ENCODE measurements at regions not wholly inside any gene's neighbourhood (a gene's known extent, or its start where the extent isn't known, plus 50 kb on each side); places are given as distances from the start of the nearest gene placed in this dataset.
A peak's percentile ranks its signal among the peaks of the same experiment; 100 is the strongest.

GRCh38 chr15:70509731-70510143, 253.6 kb downstream of the UACA start:
- H3K9me3 Mint-ChIP-seq, result peaks cover 8 to 30% of the 10 kb centered on the region in 2 donors
- H3K27ac Mint-ChIP-seq, result peak overlapping the region in 1 of 2 donors; percentile 36
- DNase-seq (ENCODE audit: low spot score in 2 of 2) (no peak), ATAC-seq (peak in 1 of 2 donors; percentile 4)
- peaks cover 27 to 43% of the 10 kb centered on the region in 2 donors for H3K36me3 Mint-ChIP-seq

- peak in 1 of 2 donors; percentile 36 for ATAC-seq
- H3K36me3 Mint-ChIP-seq, result peaks cover 27 to 43% of the 10 kb centered on the region in 2 donors
These were observed 254.1 kb downstream of the UACA start for GRCh38 chr15:70509282-70509662.

DNA sequence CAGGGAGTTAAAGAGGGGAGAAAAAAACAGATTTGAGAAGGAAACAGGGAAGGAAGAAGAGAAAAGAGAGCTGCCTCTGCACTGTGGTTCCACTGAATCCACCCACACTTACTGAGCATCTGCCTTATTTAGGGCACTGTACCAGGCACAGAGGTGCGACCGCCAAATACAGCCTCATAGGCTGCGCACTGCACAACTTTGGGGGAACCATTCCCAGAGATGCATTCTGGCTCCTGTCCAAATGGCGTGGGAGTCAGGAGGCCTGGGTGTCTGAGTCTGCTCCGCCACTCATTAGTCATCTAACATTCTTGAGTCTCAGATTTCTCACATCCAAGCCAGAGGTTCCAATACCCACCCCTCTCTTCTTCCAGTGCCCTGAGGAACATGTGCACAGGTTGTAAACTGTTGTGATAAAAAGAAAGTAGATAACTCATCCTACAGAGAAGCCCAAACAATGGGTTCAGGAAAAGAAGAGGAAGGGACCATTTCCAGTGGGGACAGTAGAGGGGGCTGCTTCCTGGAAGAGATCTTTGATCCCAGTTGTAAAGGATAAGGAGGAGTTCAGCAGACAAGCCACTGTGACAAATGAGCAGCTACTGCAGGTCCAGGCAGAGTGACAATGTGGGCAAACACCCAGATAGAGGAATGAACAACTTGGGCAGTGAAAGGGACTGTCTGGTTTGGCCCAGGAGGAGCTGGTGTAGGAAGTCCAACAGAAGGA, 254.6 kb downstream of the UACA start:
- DNase-seq (ENCODE audit: low spot score in 2 of 2) (peak in 1 of 2 donors; percentile 66), ATAC-seq (peak in 1 of 2 donors; percentile 55)
- peaks cover 8 to 30% of the 10 kb centered on the region in 2 donors for H3K9me3 Mint-ChIP-seq
- H3K36me3 Mint-ChIP-seq, result peaks cover 27 to 43% of the 10 kb centered on the region in 2 donors
- H3K27ac Mint-ChIP-seq, result peak overlapping the region; percentile 36 to 89

More at GRCh38 chr15:70509282-70509662, 254.1 kb downstream of the UACA start:
- Mint-ChIP-seq H3K9me3 (peaks cover 8 to 30% of the 10 kb centered on the region in 2 donors), H3K27ac (peak overlapping the region; percentile 36 to 89)
- no peak for DNase-seq (ENCODE audit: low spot score in 2 of 2)

GRCh38 chr15:70507772-70508371, 255.5 kb downstream of the UACA start:
- peak in 1 of 2 donors; percentile 23 for ATAC-seq
- H3K27ac Mint-ChIP-seq, result peak overlapping the region in 1 of 2 donors; percentile 98
- peaks cover 8 to 30% of the 10 kb centered on the region in 2 donors for H3K9me3 Mint-ChIP-seq
- DNase-seq (ENCODE audit: low spot score in 2 of 2), result no peak
- H3K36me3 Mint-ChIP-seq, result peaks cover 27 to 43% of the 10 kb centered on the region in 2 donors

- no peak for ATAC-seq
- no peak for DNase-seq (ENCODE audit: low spot score in 2 of 2)
- Mint-ChIP-seq H3K36me3 (peaks cover 15 to 33% of the 10 kb centered on the region in 2 donors), H3K27ac (no peak overlapping the region), H3K9me3 (peaks cover 8 to 20% of the 10 kb centered on the region in 2 donors)
These were observed 257.1 kb downstream of the UACA start for GRCh38 chr15:70505936-70506912.

GRCh38 chr15:70505411-70505919, 257.9 kb downstream of the UACA start:
- Mint-ChIP-seq H3K9me3 (peaks cover 6 to 14% of the 10 kb centered on the region in 2 donors), H3K27ac (peak overlapping the region; percentile 36 to 83), H3K36me3 (peaks cover 8 to 25% of the 10 kb centered on the region in 2 donors)
- ATAC-seq (peak; percentile 54 to 56), DNase-seq (ENCODE audit: low spot score in 2 of 2) (no peak)

- H3K9me3 Mint-ChIP-seq, result peaks cover 1 to 9% of the 10 kb centered on the region in 2 donors
- peak overlapping the region; percentile 36 to 83 for H3K27ac Mint-ChIP-seq
- peaks cover 3 to 21% of the 10 kb centered on the region in 2 donors for H3K36me3 Mint-ChIP-seq
- ATAC-seq, result no peak
- no peak for DNase-seq (ENCODE audit: low spot score in 2 of 2)
These were observed 258.4 kb downstream of the UACA start for GRCh38 chr15:70504988-70505387.

DNA sequence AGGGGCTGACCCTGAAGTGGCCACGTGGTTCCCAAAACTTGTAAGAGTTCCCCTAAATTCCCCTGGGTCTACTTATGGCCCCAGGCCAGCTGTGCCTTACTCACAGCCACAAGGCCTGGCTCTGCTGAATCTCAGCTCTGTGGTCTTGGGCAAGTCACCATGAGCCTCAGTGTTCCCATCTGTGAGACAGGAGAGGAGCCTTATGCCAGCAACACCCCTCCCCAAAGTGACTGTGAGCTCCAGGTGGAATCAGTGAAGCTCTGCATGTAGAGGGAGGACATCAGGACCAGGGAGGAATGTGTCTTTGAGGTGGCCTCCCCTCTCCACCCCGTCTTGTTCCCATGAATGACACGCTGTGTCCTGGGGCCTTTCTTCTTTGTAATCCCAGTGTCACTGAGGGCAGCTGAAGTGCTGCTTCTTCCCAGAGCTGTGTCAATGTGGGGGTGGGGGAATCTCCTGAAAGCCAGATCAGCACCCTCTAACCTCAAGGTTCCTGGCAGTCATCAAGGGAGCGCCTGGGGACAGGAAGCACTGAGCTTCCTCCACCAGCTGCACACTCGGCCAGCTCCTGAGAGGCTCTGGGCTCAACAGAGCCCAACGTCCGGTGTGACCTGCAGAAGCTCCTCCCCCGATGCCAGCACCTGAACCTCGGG, 258.9 kb downstream of the UACA start:
- DNase-seq (ENCODE audit: low spot score in 2 of 2) (peak in 1 of 2 donors; percentile 80), ATAC-seq (peak; percentile 27 to 74)
- H3K36me3 Mint-ChIP-seq, result peaks cover 0 to 15% of the 10 kb centered on the region in 2 donors
- peak overlapping the region; percentile 22 to 83 for H3K27ac Mint-ChIP-seq
- H3K9me3 Mint-ChIP-seq, result peaks cover 0 to 7% of the 10 kb centered on the region in 2 donors

- Mint-ChIP-seq H3K36me3 (peaks cover 0 to 12% of the 10 kb centered on the region in 2 donors), H3K9me3 (peaks cover 0 to 5% of the 10 kb centered on the region in 2 donors), H3K27ac (peak overlapping the region; percentile 23 to 83)
- ATAC-seq (no peak), DNase-seq (ENCODE audit: low spot score in 2 of 2) (no peak)
These were observed 259.5 kb downstream of the UACA start for GRCh38 chr15:70503798-70504298.

- peaks cover 0 to 4% of the 10 kb centered on the region in 2 donors for H3K9me3 Mint-ChIP-seq
- peaks cover 0 to 9% of the 10 kb centered on the region in 2 donors for H3K36me3 Mint-ChIP-seq
- peak overlapping the region; percentile 23 to 83 for H3K27ac Mint-ChIP-seq
- ATAC-seq (peak in 1 of 2 donors; percentile 54), DNase-seq (ENCODE audit: low spot score in 2 of 2) (no peak)
These were observed 260.1 kb downstream of the UACA start for GRCh38 chr15:70503073-70503745.

GRCh38 chr15:70502529-70502928, 260.8 kb downstream of the UACA start:
- H3K27ac Mint-ChIP-seq, result peak overlapping the region in 1 of 2 donors; percentile 83
- H3K36me3 Mint-ChIP-seq, result peaks cover 0 to 9% of the 10 kb centered on the region in 2 donors
- DNase-seq (ENCODE audit: low spot score in 2 of 2), result no peak
- ATAC-seq, result no peak
- peaks cover 0 to 4% of the 10 kb centered on the region in 2 donors for H3K9me3 Mint-ChIP-seq

- peaks cover 0 to 3% of the 10 kb centered on the region in 2 donors for H3K36me3 Mint-ChIP-seq
- no peak overlapping the region for H3K27ac Mint-ChIP-seq
- no peak for DNase-seq (ENCODE audit: low spot score in 2 of 2)
- ATAC-seq, result no peak
- peaks cover 0 to 1% of the 10 kb centered on the region in 2 donors for H3K9me3 Mint-ChIP-seq
These were observed 261.5 kb downstream of the UACA start for GRCh38 chr15:70501849-70502248.

DNA sequence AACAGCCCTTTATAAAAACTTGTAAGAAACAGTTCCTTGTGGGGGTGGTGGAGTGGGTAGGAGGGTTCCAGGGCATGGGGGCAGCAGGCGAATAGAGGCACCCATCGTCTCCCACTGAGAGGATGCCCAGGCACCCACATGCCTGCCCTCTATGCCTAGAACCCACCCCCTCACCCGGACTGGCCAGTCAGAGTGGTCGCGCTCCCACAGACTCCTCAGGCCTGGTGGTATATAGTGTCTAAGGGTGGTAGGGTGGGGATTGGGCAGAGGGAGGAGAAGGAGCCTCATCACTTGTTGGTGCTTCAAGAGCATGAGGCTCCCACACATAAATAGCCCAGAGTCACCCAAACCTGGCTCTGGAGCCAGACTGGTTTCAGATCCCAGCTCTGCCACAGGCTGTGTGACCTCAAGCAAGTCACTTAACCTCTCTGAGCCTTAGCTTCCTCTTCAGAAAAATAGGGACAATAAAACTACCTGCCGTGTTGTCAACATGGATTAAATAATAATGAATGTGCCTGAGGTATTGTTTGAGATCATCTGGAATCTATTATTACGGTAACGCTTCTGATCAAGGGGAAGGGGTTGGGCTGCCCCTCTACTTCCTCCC, 262.1 kb downstream of the UACA start:
- no peaks in the 10 kb centered on the region for H3K9me3 Mint-ChIP-seq
- H3K27ac Mint-ChIP-seq, result no peak overlapping the region
- DNase-seq (ENCODE audit: low spot score in 2 of 2) (no peak), ATAC-seq (no peak)
- no peaks in the 10 kb centered on the region for H3K36me3 Mint-ChIP-seq

DNA sequence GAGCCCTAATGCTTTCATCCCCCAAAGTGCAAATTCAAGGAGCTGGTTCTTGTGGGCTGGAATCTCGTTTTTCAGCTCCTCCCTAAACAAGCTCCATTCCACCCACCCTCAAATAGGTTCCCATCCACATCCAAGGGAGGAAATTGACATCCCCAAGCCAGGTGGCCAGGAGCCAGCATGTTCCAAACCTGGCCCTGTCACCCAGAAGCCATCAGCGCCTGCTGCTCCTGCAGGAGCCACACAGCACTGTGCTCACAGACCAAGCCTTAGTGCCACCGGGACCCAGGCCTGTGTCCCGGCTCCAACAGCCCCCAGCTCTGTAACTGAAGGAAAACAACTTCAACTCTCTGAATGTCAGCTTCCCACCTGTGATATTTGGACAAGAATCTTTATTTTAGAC, 263.6 kb downstream of the UACA start:
- Mint-ChIP-seq H3K9me3 (no peaks in the 10 kb centered on the region), H3K36me3 (no peaks in the 10 kb centered on the region), H3K27ac (no peak overlapping the region)
- ATAC-seq, result no peak
- no peak for DNase-seq (ENCODE audit: low spot score in 2 of 2)

- no peak for ATAC-seq
- no peak for DNase-seq (ENCODE audit: low spot score in 2 of 2)
- Mint-ChIP-seq H3K9me3 (no peaks in the 10 kb centered on the region), H3K36me3 (no peaks in the 10 kb centered on the region), H3K27ac (no peak overlapping the region)
These were observed 265.2 kb downstream of the UACA start for GRCh38 chr15:70498096-70498626.
